Neural progenitor cell (in vitro differentiated cells): ENCODE measurements at regions not wholly inside any gene's neighbourhood (a gene's known extent, or its start where the extent isn't known, plus 50 kb on each side); places are given as distances from the start of the nearest gene placed in this dataset.

Experiments used
- DNase-seq: peaks from one replicate; pipeline ENCODE4 v3.0.0-alpha.2; 2016; ENCODE audit warnings: low spot score
- H2AFZ ChIP-seq: fragments of 200-600 bp; sonication (generic); replicated peaks from 2 replicates; pipeline ENCODE4 v1.6.1; 2016; ENCODE audit warnings: antibody characterized with exemption
- H3F3A ChIP-seq: fragments of 200-600 bp; sonication (generic); 2 replicates; pipeline ENCODE4 v1.6.1; 2016; ENCODE audit warnings: antibody characterized with exemption, low read depth
- H3K27ac ChIP-seq: fragments of 200-600 bp; sonication (generic); 2 replicates; pipeline ENCODE4 v1.5.1; 2016; ENCODE audit warnings: mild to moderate bottlenecking
- H3K27me3 ChIP-seq: fragments of 200-600 bp; sonication (generic); 2 replicates; pipeline ENCODE4 v1.6.1; 2016; ENCODE audit warnings: mild to moderate bottlenecking, moderate library complexity
- H3K36me3 ChIP-seq: fragments of 200-600 bp; sonication (generic); 2 replicates; pipeline ENCODE4 v1.5.1; 2016
- H3K4me1 ChIP-seq: fragments of 200-600 bp; sonication (generic); 2 replicates; pipeline ENCODE4 v1.6.1; 2016; ENCODE audit warnings: mixed run types
- H3K4me2 ChIP-seq: fragments of 200-600 bp; sonication (generic); 2 replicates; pipeline ENCODE4 v1.6.1; 2016
- H3K4me3 ChIP-seq: fragments of 200-600 bp; sonication (generic); 2 replicates; pipeline ENCODE4 v1.5.1; 2016
- H3K79me2 ChIP-seq: fragments of 200-600 bp; sonication (generic); 2 replicates; pipeline ENCODE4 v1.6.1; 2016; ENCODE audit warnings: low read depth
- H3K9ac ChIP-seq: fragments of 200-600 bp; sonication (generic); 2 replicates; pipeline ENCODE4 v1.6.1; 2016
- H3K9me3 ChIP-seq: fragments of 200-600 bp; sonication (generic); 2 replicates; pipeline ENCODE4 v1.5.1; 2016; ENCODE audit warnings: low read depth
- H4K20me1 ChIP-seq: fragments of 200-600 bp; sonication (generic); 2 replicates; pipeline ENCODE4 v1.6.1; 2016; ENCODE audit warnings: low read depth
- H3K27ac Mint-ChIP-seq: 3 replicates; pipeline ENCODE4 v1.8.0; 2021; ENCODE audit warnings: mixed read lengths
- H3K27me3 Mint-ChIP-seq: 2 replicates; pipeline ENCODE4 v1.8.0; 2022; ENCODE audit warnings: low read depth, mild to moderate bottlenecking, inconsistent platforms, moderate library complexity, mixed read lengths; ENCODE audit not compliant: insufficient read depth
- H3K36me3 Mint-ChIP-seq: 3 replicates; pipeline ENCODE4 v1.8.0; 2021; ENCODE audit warnings: mixed read lengths
- H3K4me1 Mint-ChIP-seq: 3 replicates; pipeline ENCODE4 v1.8.0; 2021; ENCODE audit warnings: mixed read lengths
- H3K4me3 Mint-ChIP-seq: 3 replicates; pipeline ENCODE4 v1.8.0; 2021; ENCODE audit warnings: mild to moderate bottlenecking, moderate library complexity, mixed read lengths
- H3K9me3 Mint-ChIP-seq: 3 replicates; pipeline ENCODE4 v1.8.0; 2020; ENCODE audit warnings: mixed read lengths
- EZH2 ChIP-seq: fragments of 200-600 bp; sonication (generic); IDR thresholded peaks from 2 replicates; pipeline ENCODE4 v1.6.1; 2017; ENCODE audit warnings: antibody characterized with exemption, mild to moderate bottlenecking, moderate library complexity
- EZH2phosphoT487 ChIP-seq: fragments of 200-600 bp; sonication (generic); IDR thresholded peaks from 2 replicates; pipeline ENCODE4 v1.6.1; 2017; ENCODE audit warnings: antibody characterized with exemption
- TF ChIP-seq, protein P1 (sequence below): fragments of 200-600 bp; sonication (generic); IDR thresholded peaks from 2 replicates; pipeline ENCODE4 v1.5.1; 2017; ENCODE audit warnings: antibody characterized with exemption, mild to moderate bottlenecking

GRCh38 chr5:3121813-3122212 is 370.3 kb upstream of the IRX2 start:
- Histone ChIP-seq H3K36me3 (no peaks in the 10 kb centered on the region), H3K4me1 (peaks cover 82% of the 10 kb centered on the region), H3K79me2 (no peaks in the 10 kb centered on the region), H3K4me2 (peak overlapping the region; percentile 75), H3K4me3 (peak overlapping the region; percentile 34), H2AFZ (no peak overlapping the region), H4K20me1 (peaks cover 71% of the 10 kb centered on the region), H3K27me3 (peaks cover 64% of the 10 kb centered on the region), H3K9ac (no peak overlapping the region), H3F3A (peaks cover 88% of the 10 kb centered on the region), H3K27ac (no peak overlapping the region), H3K9me3 (no peaks in the 10 kb centered on the region)
- H3K27me3 Mint-ChIP-seq: peaks cover 32% of the 10 kb centered on the region
- TF ChIP-seq EZH2phosphoT487: peak; percentile 28
- TF ChIP-seq EZH2: no peak
- peak overlapping the region; percentile 22 for H3K4me3 Mint-ChIP-seq
- peaks cover 86% of the 10 kb centered on the region for H3K4me1 Mint-ChIP-seq
- no peaks in the 10 kb centered on the region for H3K36me3 Mint-ChIP-seq
- peak overlapping the region; percentile 95 for H3K27ac Mint-ChIP-seq
- H3K9me3 Mint-ChIP-seq: no peaks in the 10 kb centered on the region
- DNase-seq: peak; percentile 71

GRCh38 chr5:3120028-3120427 is 368.6 kb upstream of the IRX2 start:
- peaks cover 85% of the 10 kb centered on the region for H3K4me1 ChIP-seq
- H3K36me3 ChIP-seq: no peaks in the 10 kb centered on the region
- TF ChIP-seq EZH2phosphoT487: peak; percentile 52
- TF ChIP-seq EZH2: no peak
- Mint-ChIP-seq H3K27ac (peak overlapping the region; percentile 60), H3K9me3 (peaks cover 3% of the 10 kb centered on the region), H3K4me1 (peaks cover 82% of the 10 kb centered on the region), H3K27me3 (peaks cover 36% of the 10 kb centered on the region), H3K4me3 (peak overlapping the region; percentile 35), H3K36me3 (no peaks in the 10 kb centered on the region)
- no peak overlapping the region for H3K9ac ChIP-seq
- H3K79me2 ChIP-seq: no peaks in the 10 kb centered on the region
- no peak overlapping the region for H2AFZ ChIP-seq
- no peak overlapping the region for H3K4me3 ChIP-seq
- H4K20me1 ChIP-seq: peaks cover 70% of the 10 kb centered on the region
- H3F3A ChIP-seq: peaks cover 85% of the 10 kb centered on the region
- no peak overlapping the region for H3K27ac ChIP-seq
- DNase-seq: peak; percentile 74
- peaks cover 80% of the 10 kb centered on the region for H3K27me3 ChIP-seq
- peak overlapping the region; percentile 4 for H3K4me2 ChIP-seq
- H3K9me3 ChIP-seq: no peaks in the 10 kb centered on the region

GRCh38 chr5:3119435-3119834 is 368.0 kb upstream of the IRX2 start:
- H2AFZ ChIP-seq: no peak overlapping the region
- Mint-ChIP-seq H3K27ac (peak overlapping the region; percentile 60), H3K4me3 (no peak overlapping the region), H3K9me3 (peaks cover 3% of the 10 kb centered on the region), H3K4me1 (peaks cover 77% of the 10 kb centered on the region), H3K36me3 (no peaks in the 10 kb centered on the region), H3K27me3 (peaks cover 31% of the 10 kb centered on the region)
- no peak overlapping the region for H3K4me3 ChIP-seq
- no peaks in the 10 kb centered on the region for H3K79me2 ChIP-seq
- H3K27ac ChIP-seq: no peak overlapping the region
- H3F3A ChIP-seq: peaks cover 79% of the 10 kb centered on the region
- H3K27me3 ChIP-seq: peaks cover 80% of the 10 kb centered on the region
- TF ChIP-seq, protein P1, sequence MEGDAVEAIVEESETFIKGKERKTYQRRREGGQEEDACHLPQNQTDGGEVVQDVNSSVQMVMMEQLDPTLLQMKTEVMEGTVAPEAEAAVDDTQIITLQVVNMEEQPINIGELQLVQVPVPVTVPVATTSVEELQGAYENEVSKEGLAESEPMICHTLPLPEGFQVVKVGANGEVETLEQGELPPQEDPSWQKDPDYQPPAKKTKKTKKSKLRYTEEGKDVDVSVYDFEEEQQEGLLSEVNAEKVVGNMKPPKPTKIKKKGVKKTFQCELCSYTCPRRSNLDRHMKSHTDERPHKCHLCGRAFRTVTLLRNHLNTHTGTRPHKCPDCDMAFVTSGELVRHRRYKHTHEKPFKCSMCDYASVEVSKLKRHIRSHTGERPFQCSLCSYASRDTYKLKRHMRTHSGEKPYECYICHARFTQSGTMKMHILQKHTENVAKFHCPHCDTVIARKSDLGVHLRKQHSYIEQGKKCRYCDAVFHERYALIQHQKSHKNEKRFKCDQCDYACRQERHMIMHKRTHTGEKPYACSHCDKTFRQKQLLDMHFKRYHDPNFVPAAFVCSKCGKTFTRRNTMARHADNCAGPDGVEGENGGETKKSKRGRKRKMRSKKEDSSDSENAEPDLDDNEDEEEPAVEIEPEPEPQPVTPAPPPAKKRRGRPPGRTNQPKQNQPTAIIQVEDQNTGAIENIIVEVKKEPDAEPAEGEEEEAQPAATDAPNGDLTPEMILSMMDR: no peak
- peak; percentile 3 for TF ChIP-seq EZH2phosphoT487
- no peak for DNase-seq
- no peak overlapping the region for H3K9ac ChIP-seq
- peak overlapping the region; percentile 4 for H3K4me2 ChIP-seq
- H3K9me3 ChIP-seq: no peaks in the 10 kb centered on the region
- H4K20me1 ChIP-seq: peaks cover 70% of the 10 kb centered on the region
- no peaks in the 10 kb centered on the region for H3K36me3 ChIP-seq
- peaks cover 83% of the 10 kb centered on the region for H3K4me1 ChIP-seq

GRCh38 chr5:3118340-3118739 is 366.9 kb upstream of the IRX2 start:
- no peak overlapping the region for H3K9ac ChIP-seq
- peaks cover 73% of the 10 kb centered on the region for H3K4me1 ChIP-seq
- no peak overlapping the region for H2AFZ ChIP-seq
- Mint-ChIP-seq H3K4me1 (peaks cover 68% of the 10 kb centered on the region), H3K27me3 (peaks cover 32% of the 10 kb centered on the region), H3K9me3 (peaks cover 5% of the 10 kb centered on the region), H3K36me3 (no peaks in the 10 kb centered on the region), H3K27ac (no peak overlapping the region), H3K4me3 (peak overlapping the region; percentile 72)
- no peaks in the 10 kb centered on the region for H3K9me3 ChIP-seq
- H3K79me2 ChIP-seq: no peaks in the 10 kb centered on the region
- peaks cover 68% of the 10 kb centered on the region for H3F3A ChIP-seq
- no peaks in the 10 kb centered on the region for H3K36me3 ChIP-seq
- peak overlapping the region; percentile 67 for H3K4me2 ChIP-seq
- no peak overlapping the region for H3K27ac ChIP-seq
- DNase-seq: peak; percentile 65
- peaks cover 77% of the 10 kb centered on the region for H3K27me3 ChIP-seq
- H3K4me3 ChIP-seq: peak overlapping the region; percentile 21
- H4K20me1 ChIP-seq: peaks cover 67% of the 10 kb centered on the region
- TF ChIP-seq EZH2 (no peak), EZH2phosphoT487 (no peak)
- TF ChIP-seq, protein P1: no peak
